ENCODE measurements at regions not wholly inside any gene's neighbourhood (a gene's known extent, or its start where the extent isn't known, plus 50 kb on each side); places are given as distances from the start of the nearest gene placed in this dataset.

- in situ Hi-C loops (cut with HindIII; ENCODE audit: low pct_unique_long_range_greater_than_20kb, low sequenced_read_pairs), result no loop called here
- no peaks in the 10 kb centered on the region for H3K36me3 ChIP-seq (ENCODE audit: control insufficient read depth, insufficient read depth, low read length)
- ChIA-PET POLR2A (no interaction called here), CTCF (no interaction called here)
- no peak overlapping the region for H3K27ac ChIP-seq (ENCODE audit: low read length)
- H3K4me1 ChIP-seq (ENCODE audit: control insufficient read depth, insufficient read depth, low read length), result no peaks in the 10 kb centered on the region
- no peak for ATAC-seq
- no TSS peak for BruUV-seq (replicated peaks)
- no peak for DNase-seq (ENCODE audit: low read depth, low spot score)
- no peak overlapping the region for H3K4me3 ChIP-seq (ENCODE audit: low read depth in 2 of 2, low read length in 2 of 2)
- H3K9me3 ChIP-seq (ENCODE audit: control insufficient read depth, insufficient read depth, low read depth, low read length), result no peaks in the 10 kb centered on the region
- TF ChIP-seq CTCF (IDR thresholded peaks at IDR 0.05) (no peak), TCF7L2 (IDR thresholded peaks at IDR 0.05; ENCODE audit: low read depth, low read length) (no peak), SIN3A (IDR thresholded peaks at IDR 0.05; ENCODE audit: borderline replicate concordance, insufficient read depth, low read depth, low read length) (no peak), REST (IDR thresholded peaks at IDR 0.05; ENCODE audit: insufficient read depth in 1 of 2, low read depth in 2 of 2, low read length in 1 of 2) (no peak)
- intact Hi-C loops (cut with micrococcal nuclease; ENCODE audit: unreplicated experiment), result no loop called here
- H3K27me3 ChIP-seq (ENCODE audit: control insufficient read depth, insufficient read depth, low read length), result no peaks in the 10 kb centered on the region
These were observed 149.3 kb upstream of the ETV3 start for GRCh38 chr1:157287462-157287861.

- in situ Hi-C loops (cut with HindIII; ENCODE audit: low pct_unique_long_range_greater_than_20kb, low sequenced_read_pairs), result no loop called here
- no TSS peak for BruUV-seq (replicated peaks)
- CTCF ChIA-PET, result no interaction called here
- POLR2A ChIA-PET, result no interaction called here
- H3K27me3 ChIP-seq (ENCODE audit: control insufficient read depth, insufficient read depth, low read length), result peaks cover 3% of the 10 kb centered on the region; the same call in 1 of the 2 replicates
- no peak for ATAC-seq
- no peak overlapping the region for H3K4me3 ChIP-seq (ENCODE audit: low read depth in 2 of 2, low read length in 2 of 2)
- no peaks in the 10 kb centered on the region for H3K9me3 ChIP-seq (ENCODE audit: control insufficient read depth, insufficient read depth, low read depth, low read length)
- TF ChIP-seq CTCF (IDR thresholded peaks at IDR 0.05) (no peak), REST (IDR thresholded peaks at IDR 0.05; ENCODE audit: insufficient read depth in 1 of 2, low read depth in 2 of 2, low read length in 1 of 2) (no peak), SIN3A (IDR thresholded peaks at IDR 0.05; ENCODE audit: borderline replicate concordance, insufficient read depth, low read depth, low read length) (no peak), TCF7L2 (IDR thresholded peaks at IDR 0.05; ENCODE audit: low read depth, low read length) (no peak), POLR2AphosphoS5 (IDR thresholded peaks at IDR 0.05; ENCODE audit: low read depth, low read length) (no peak)
- DNase-seq (ENCODE audit: low read depth, low spot score), result no peak
- no peaks in the 10 kb centered on the region for H3K36me3 ChIP-seq (ENCODE audit: control insufficient read depth, insufficient read depth, low read length)
- intact Hi-C loops (cut with micrococcal nuclease; ENCODE audit: unreplicated experiment), result no loop called here
- H3K27ac ChIP-seq (ENCODE audit: low read length), result no peak overlapping the region
- no peaks in the 10 kb centered on the region for H3K4me1 ChIP-seq (ENCODE audit: control insufficient read depth, insufficient read depth, low read length)
These were observed 148.6 kb upstream of the ETV3 start for GRCh38 chr1:157286646-157287420.
